ENCODE measurements at regions not wholly inside any gene's neighbourhood (a gene's known extent, or its start where the extent isn't known, plus 50 kb on each side); places are given as distances from the start of the nearest gene placed in this dataset.

DNA sequence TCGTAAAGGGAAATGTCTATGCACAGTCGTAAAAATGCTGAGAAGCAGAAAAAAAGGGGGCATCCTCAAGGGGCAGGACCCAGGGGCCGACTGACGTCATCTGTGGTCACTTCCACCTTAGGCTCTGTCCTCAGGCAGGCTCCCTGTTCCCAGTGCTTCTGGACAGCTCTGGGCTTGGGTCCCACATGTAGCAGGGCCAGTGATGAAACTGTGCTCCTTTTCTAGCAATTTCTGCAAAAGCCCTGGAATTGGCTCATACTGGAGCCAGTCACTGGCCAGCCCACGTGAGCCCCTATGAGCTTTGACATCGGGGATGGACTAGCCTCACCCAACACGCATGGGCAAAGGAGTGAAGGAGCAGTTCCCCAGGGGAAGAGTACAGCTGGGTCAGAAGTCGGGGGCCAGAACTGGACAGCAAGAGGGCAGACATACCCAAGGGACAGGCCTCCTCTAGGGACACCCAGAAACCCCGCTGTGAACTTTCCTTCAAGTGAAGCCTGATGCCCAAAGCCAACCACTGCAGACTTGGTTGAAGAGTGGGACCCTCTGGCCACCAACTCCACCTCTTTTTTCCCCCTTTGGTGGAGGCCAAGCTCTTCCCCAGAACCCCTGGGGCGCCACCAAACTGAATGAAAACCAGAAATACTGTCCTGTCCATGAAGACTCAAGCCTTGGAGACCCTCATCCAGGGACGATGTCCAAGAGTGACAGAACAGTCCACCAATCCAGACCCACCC is 1349.0 kb downstream of the BRD1 start:
- Histone ChIP-seq H3K79me2 (ENCODE audit: insufficient read depth, low read length) (no peaks in the 10 kb centered on the region), H3K4me3 (ENCODE audit: low read length, poor library complexity, severe bottlenecking) (no peak overlapping the region), H3K4me2 (ENCODE audit: low read depth, low read length, poor library complexity, severe bottlenecking) (no peak overlapping the region), H3K4me1 (ENCODE audit: insufficient read depth, low read length, poor library complexity, severe bottlenecking) (no peaks in the 10 kb centered on the region), H3K27me3 (ENCODE audit: insufficient read depth, low read length, poor library complexity, severe bottlenecking) (no peaks in the 10 kb centered on the region), H3K9me3 (ENCODE audit: insufficient read depth, low read depth, low read length) (peaks cover 6% of the 10 kb centered on the region; the same call in 1 of the 2 replicates), H4K20me1 (ENCODE audit: insufficient read depth, low read length, poor library complexity, severe bottlenecking) (no peaks in the 10 kb centered on the region), H3K9ac (ENCODE audit: low read depth, low read length, poor library complexity, severe bottlenecking) (no peak overlapping the region), H3F3A (ENCODE audit: low read depth) (no peaks in the 10 kb centered on the region), H2AFZ (ENCODE audit: low read length) (no peak overlapping the region), H3K9me2 (replicated peaks; ENCODE audit: low read depth, low read length) (no peaks in the 10 kb centered on the region), H3K36me3 (ENCODE audit: insufficient read depth, low read length) (no peaks in the 10 kb centered on the region)
- TF ChIP-seq CTCF (conservative IDR thresholded peaks at IDR 0.05; ENCODE audit: low read length) (no peak), EZH2phosphoT487 (IDR thresholded peaks at IDR 0.05; ENCODE audit: borderline replicate concordance) (no peak)

GRCh38 chr22:48478124-48478523 is 1349.5 kb downstream of the BRD1 start:
- no peaks in the 10 kb centered on the region for H3F3A ChIP-seq (ENCODE audit: low read depth)
- TF ChIP-seq CTCF (conservative IDR thresholded peaks at IDR 0.05; ENCODE audit: low read length) (no peak), EZH2phosphoT487 (IDR thresholded peaks at IDR 0.05; ENCODE audit: borderline replicate concordance) (no peak)
- H3K4me3 ChIP-seq (ENCODE audit: low read length, poor library complexity, severe bottlenecking): no peak overlapping the region
- H3K4me2 ChIP-seq (ENCODE audit: low read depth, low read length, poor library complexity, severe bottlenecking): no peak overlapping the region
- no peaks in the 10 kb centered on the region for H3K36me3 ChIP-seq (ENCODE audit: insufficient read depth, low read length)
- H2AFZ ChIP-seq (ENCODE audit: low read length): no peak overlapping the region
- no peak overlapping the region for H3K9ac ChIP-seq (ENCODE audit: low read depth, low read length, poor library complexity, severe bottlenecking)
- no peaks in the 10 kb centered on the region for H3K79me2 ChIP-seq (ENCODE audit: insufficient read depth, low read length)
- H3K9me3 ChIP-seq (ENCODE audit: insufficient read depth, low read depth, low read length): peaks cover 6% of the 10 kb centered on the region; the same call in 1 of the 2 replicates
- H3K27me3 ChIP-seq (ENCODE audit: insufficient read depth, low read length, poor library complexity, severe bottlenecking): no peaks in the 10 kb centered on the region
- H4K20me1 ChIP-seq (ENCODE audit: insufficient read depth, low read length, poor library complexity, severe bottlenecking): no peaks in the 10 kb centered on the region
- H3K9me2 ChIP-seq (replicated peaks; ENCODE audit: low read depth, low read length): no peaks in the 10 kb centered on the region
- no peaks in the 10 kb centered on the region for H3K4me1 ChIP-seq (ENCODE audit: insufficient read depth, low read length, poor library complexity, severe bottlenecking)

GRCh38 chr22:48477031-48477721 is 1350.5 kb downstream of the BRD1 start:
- H4K20me1 ChIP-seq (ENCODE audit: insufficient read depth, low read length, poor library complexity, severe bottlenecking): no peaks in the 10 kb centered on the region
- H3K36me3 ChIP-seq (ENCODE audit: insufficient read depth, low read length): no peaks in the 10 kb centered on the region
- TF ChIP-seq EZH2phosphoT487 (IDR thresholded peaks at IDR 0.05; ENCODE audit: borderline replicate concordance) (no peak), CTCF (conservative IDR thresholded peaks at IDR 0.05; ENCODE audit: low read length) (no peak)
- no peaks in the 10 kb centered on the region for H3F3A ChIP-seq (ENCODE audit: low read depth)
- no peaks in the 10 kb centered on the region for H3K79me2 ChIP-seq (ENCODE audit: insufficient read depth, low read length)
- no peak overlapping the region for H2AFZ ChIP-seq (ENCODE audit: low read length)
- H3K4me2 ChIP-seq (ENCODE audit: low read depth, low read length, poor library complexity, severe bottlenecking): no peak overlapping the region
- H3K4me1 ChIP-seq (ENCODE audit: insufficient read depth, low read length, poor library complexity, severe bottlenecking): no peaks in the 10 kb centered on the region
- H3K27me3 ChIP-seq (ENCODE audit: insufficient read depth, low read length, poor library complexity, severe bottlenecking): no peaks in the 10 kb centered on the region
- peaks cover 6% of the 10 kb centered on the region; the same call in 1 of the 2 replicates for H3K9me3 ChIP-seq (ENCODE audit: insufficient read depth, low read depth, low read length)
- no peak overlapping the region for H3K4me3 ChIP-seq (ENCODE audit: low read length, poor library complexity, severe bottlenecking)
- H3K9me2 ChIP-seq (replicated peaks; ENCODE audit: low read depth, low read length): no peaks in the 10 kb centered on the region
- no peak overlapping the region for H3K9ac ChIP-seq (ENCODE audit: low read depth, low read length, poor library complexity, severe bottlenecking)
